MM.1S (cell line): ENCODE measurements at regions not wholly inside any gene's neighbourhood (a gene's known extent, or its start where the extent isn't known, plus 50 kb on each side); places are given as distances from the start of the nearest gene placed in this dataset.

Experiments
- DNase-seq: peaks from one replicate; pipeline ENCODE4 v3.0.0-alpha.2; 2015
- H2AFZ ChIP-seq: fragments of 300-600 bp; sonication (generic); 2 replicates; pipeline ENCODE4 v1.6.0; 2016; ENCODE audit warnings: antibody characterized with exemption, low read length
- H3F3A ChIP-seq: fragments of 300-600 bp; sonication (generic); 2 replicates; pipeline ENCODE4 v1.6.1; 2016; ENCODE audit warnings: mild to moderate bottlenecking, antibody characterized with exemption, low read length, moderate library complexity, mixed read lengths; ENCODE audit not compliant: insufficient read depth
- H3K27ac ChIP-seq: fragments of 300-600 bp; sonication (generic); 2 replicates; pipeline ENCODE4 v1.5.1; 2016; ENCODE audit warnings: mild to moderate bottlenecking, low read length
- H3K27me3 ChIP-seq: fragments of 300-600 bp; sonication (generic); replicated peaks from 2 replicates; pipeline ENCODE4 v1.6.0; 2016; ENCODE audit warnings: low read length; ENCODE audit not compliant: insufficient read depth
- H3K36me3 ChIP-seq: fragments of 300-600 bp; sonication (generic); replicated peaks from 2 replicates; pipeline ENCODE4 v1.6.1; 2016; ENCODE audit warnings: mild to moderate bottlenecking, low read length, mixed read lengths; ENCODE audit not compliant: insufficient read depth
- H3K4me1 ChIP-seq: fragments of 300-600 bp; sonication (generic); 2 replicates; pipeline ENCODE4 v1.6.1; 2016; ENCODE audit warnings: low read length, mixed read lengths
- H3K4me2 ChIP-seq: fragments of 300-600 bp; sonication (generic); 2 replicates; pipeline ENCODE4 v1.6.0; 2016; ENCODE audit warnings: low read depth, low read length
- H3K4me3 ChIP-seq: fragments of 300-600 bp; sonication (generic); 2 replicates; pipeline ENCODE4 v1.5.1; 2016; ENCODE audit warnings: low read length, mixed read lengths
- H3K79me2 ChIP-seq: fragments of 300-600 bp; sonication (generic); 2 replicates; pipeline ENCODE4 v1.6.1; 2016; ENCODE audit warnings: mixed run types, low read length, mixed read lengths
- H3K9ac ChIP-seq: fragments of 300-600 bp; sonication (generic); 2 replicates; pipeline ENCODE4 v1.6.1; 2016; ENCODE audit warnings: low read length, mixed read lengths
- H3K9me2 ChIP-seq: fragments of 300-600 bp; sonication (generic); replicated peaks from 2 replicates; pipeline ENCODE4 v1.6.1; 2016; ENCODE audit warnings: mild to moderate bottlenecking, low read length, mixed read lengths; ENCODE audit not compliant: insufficient read depth
- H3K9me3 ChIP-seq: fragments of 300-600 bp; sonication (generic); replicated peaks from 2 replicates; pipeline ENCODE4 v1.6.1; 2016; ENCODE audit warnings: mild to moderate bottlenecking, low read length, mixed read lengths; ENCODE audit not compliant: insufficient read depth
- H4K20me1 ChIP-seq: fragments of 300-600 bp; sonication (generic); 2 replicates; pipeline ENCODE4 v1.6.1; 2016; ENCODE audit warnings: mild to moderate bottlenecking, low read length, moderate library complexity, mixed read lengths; ENCODE audit not compliant: insufficient read depth
- EZH2 ChIP-seq: fragments of 300-600 bp; sonication (generic); optimal IDR thresholded peaks from 2 replicates; pipeline ENCODE3; 2017; ENCODE audit warnings: low read depth, mild to moderate bottlenecking, antibody characterized with exemption, low read length, mixed read lengths
- EZH2phosphoT487 ChIP-seq: fragments of 300-600 bp; sonication (generic); IDR thresholded peaks from 2 replicates; pipeline ENCODE4 v1.6.1; 2018; ENCODE audit warnings: antibody characterized with exemption, low read length
- TF ChIP-seq, protein P1 (sequence below): fragments of 300-600 bp; sonication (generic); IDR thresholded peaks from 2 replicates; pipeline ENCODE4 v1.5.1; 2016; ENCODE audit warnings: antibody characterized with exemption, low read length, mixed read lengths

DNA sequence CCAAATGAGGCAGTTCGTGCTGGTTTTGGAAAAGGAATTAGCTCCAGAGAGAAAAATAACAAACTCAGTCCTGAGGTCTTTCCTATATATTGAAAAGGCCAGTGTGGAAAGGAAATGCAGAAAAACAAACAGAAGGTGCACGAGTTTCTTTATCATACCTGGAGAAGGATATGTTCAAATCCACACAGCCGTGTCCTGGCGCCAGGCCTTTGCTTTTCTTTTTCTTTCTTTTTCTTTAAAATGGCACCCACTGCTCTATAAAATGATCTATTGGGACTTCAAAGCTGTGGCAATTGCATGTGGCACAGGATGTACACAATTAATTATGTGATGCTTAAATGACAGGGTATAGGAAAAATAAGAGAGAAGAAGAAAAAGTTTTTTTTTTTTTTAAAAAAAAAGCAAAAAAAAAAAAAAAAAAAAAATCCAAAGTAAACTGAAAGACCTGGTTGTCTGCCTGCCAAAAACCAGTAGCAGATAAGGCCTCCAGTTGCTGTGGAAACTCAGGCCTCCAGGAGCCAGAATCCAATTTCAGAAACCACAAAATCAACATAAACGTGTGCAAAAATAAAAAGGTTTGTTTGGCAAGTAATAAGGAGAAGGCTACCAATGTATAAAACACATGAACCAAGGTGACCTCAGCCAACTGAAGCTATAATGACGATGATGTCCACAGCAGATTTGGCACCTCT is 957.6 kb upstream of the SOX9 start:
- Histone ChIP-seq H3K9ac (no peak overlapping the region), H3K27ac (no peak overlapping the region), H3K9me3 (no peaks in the 10 kb centered on the region), H2AFZ (no peak overlapping the region), H3K36me3 (no peaks in the 10 kb centered on the region), H3F3A (no peaks in the 10 kb centered on the region), H3K9me2 (no peaks in the 10 kb centered on the region; the same call in 1 of the 2 replicates), H3K4me2 (no peak overlapping the region), H4K20me1 (no peaks in the 10 kb centered on the region), H3K27me3 (no peaks in the 10 kb centered on the region), H3K79me2 (no peaks in the 10 kb centered on the region), H3K4me3 (no peak overlapping the region), H3K4me1 (no peaks in the 10 kb centered on the region)
- TF ChIP-seq EZH2, result no peak
- TF ChIP-seq EZH2phosphoT487, result no peak
- TF ChIP-seq, protein P1, sequence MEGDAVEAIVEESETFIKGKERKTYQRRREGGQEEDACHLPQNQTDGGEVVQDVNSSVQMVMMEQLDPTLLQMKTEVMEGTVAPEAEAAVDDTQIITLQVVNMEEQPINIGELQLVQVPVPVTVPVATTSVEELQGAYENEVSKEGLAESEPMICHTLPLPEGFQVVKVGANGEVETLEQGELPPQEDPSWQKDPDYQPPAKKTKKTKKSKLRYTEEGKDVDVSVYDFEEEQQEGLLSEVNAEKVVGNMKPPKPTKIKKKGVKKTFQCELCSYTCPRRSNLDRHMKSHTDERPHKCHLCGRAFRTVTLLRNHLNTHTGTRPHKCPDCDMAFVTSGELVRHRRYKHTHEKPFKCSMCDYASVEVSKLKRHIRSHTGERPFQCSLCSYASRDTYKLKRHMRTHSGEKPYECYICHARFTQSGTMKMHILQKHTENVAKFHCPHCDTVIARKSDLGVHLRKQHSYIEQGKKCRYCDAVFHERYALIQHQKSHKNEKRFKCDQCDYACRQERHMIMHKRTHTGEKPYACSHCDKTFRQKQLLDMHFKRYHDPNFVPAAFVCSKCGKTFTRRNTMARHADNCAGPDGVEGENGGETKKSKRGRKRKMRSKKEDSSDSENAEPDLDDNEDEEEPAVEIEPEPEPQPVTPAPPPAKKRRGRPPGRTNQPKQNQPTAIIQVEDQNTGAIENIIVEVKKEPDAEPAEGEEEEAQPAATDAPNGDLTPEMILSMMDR, result no peak
- DNase-seq, result no peak

DNA sequence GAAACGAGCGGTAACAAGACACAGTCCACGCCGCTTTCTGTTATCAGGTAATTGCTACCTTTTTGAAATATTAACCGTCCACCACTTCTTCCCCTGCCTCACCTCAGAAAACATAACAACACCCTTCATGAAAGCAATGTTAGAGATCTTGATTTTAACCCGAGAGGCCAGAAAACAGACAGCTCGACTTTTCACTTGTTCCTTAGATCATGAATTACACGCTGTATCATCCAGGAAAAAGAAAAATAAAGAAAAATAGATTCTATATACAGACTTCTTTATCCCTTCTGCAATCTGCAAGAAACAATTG is 957.1 kb upstream of the SOX9 start:
- Histone ChIP-seq H3K9ac (no peak overlapping the region), H3K79me2 (no peaks in the 10 kb centered on the region), H4K20me1 (no peaks in the 10 kb centered on the region), H3K4me2 (no peak overlapping the region), H3K27ac (no peak overlapping the region), H3K36me3 (no peaks in the 10 kb centered on the region), H2AFZ (no peak overlapping the region), H3K9me2 (no peaks in the 10 kb centered on the region; the same call in 1 of the 2 replicates), H3K9me3 (no peaks in the 10 kb centered on the region), H3F3A (no peaks in the 10 kb centered on the region), H3K4me1 (no peaks in the 10 kb centered on the region), H3K27me3 (no peaks in the 10 kb centered on the region), H3K4me3 (no peak overlapping the region)
- DNase-seq, result no peak
- no peak for TF ChIP-seq EZH2
- no peak for TF ChIP-seq EZH2phosphoT487
- TF ChIP-seq, protein P1, result no peak

- Histone ChIP-seq H3K4me3 (no peak overlapping the region), H3K79me2 (no peaks in the 10 kb centered on the region), H3K27ac (no peak overlapping the region), H3K27me3 (no peaks in the 10 kb centered on the region), H3F3A (no peaks in the 10 kb centered on the region), H3K9ac (no peak overlapping the region), H2AFZ (no peak overlapping the region), H3K9me2 (no peaks in the 10 kb centered on the region; the same call in 1 of the 2 replicates), H3K4me2 (no peak overlapping the region), H3K9me3 (no peaks in the 10 kb centered on the region), H4K20me1 (no peaks in the 10 kb centered on the region), H3K36me3 (no peaks in the 10 kb centered on the region), H3K4me1 (no peaks in the 10 kb centered on the region)
- no peak for DNase-seq
- TF ChIP-seq EZH2 (no peak), EZH2phosphoT487 (no peak)
- TF ChIP-seq, protein P1, result no peak
Observed at GRCh38 chr17:71164561-71164960, 956.3 kb upstream of the SOX9 start.
